ENCODE measurements at regions not wholly inside any gene's neighbourhood (a gene's known extent, or its start where the extent isn't known, plus 50 kb on each side); places are given as distances from the start of the nearest gene placed in this dataset.

DNA sequence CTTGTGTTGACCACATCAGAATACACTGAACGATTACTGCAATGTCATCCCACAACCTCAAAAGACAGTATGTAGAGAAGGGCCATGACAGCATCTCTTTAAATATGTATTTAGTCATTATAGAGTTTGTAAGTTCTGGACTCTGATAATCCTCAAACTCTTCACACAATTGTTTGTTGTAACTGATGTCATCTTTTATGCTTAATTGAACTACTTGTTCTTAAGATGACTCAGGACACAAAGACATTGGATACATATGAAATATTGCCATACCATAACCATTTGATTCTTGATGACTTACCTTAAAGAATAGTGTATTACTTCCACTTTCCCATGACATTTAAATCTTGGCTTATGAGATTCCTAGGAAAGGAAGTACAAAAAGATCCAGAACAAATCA is 347.6 kb downstream of the KLF5 start:
- H3K4me2 ChIP-seq (ENCODE audit: low read length): no peak overlapping the region

DNA sequence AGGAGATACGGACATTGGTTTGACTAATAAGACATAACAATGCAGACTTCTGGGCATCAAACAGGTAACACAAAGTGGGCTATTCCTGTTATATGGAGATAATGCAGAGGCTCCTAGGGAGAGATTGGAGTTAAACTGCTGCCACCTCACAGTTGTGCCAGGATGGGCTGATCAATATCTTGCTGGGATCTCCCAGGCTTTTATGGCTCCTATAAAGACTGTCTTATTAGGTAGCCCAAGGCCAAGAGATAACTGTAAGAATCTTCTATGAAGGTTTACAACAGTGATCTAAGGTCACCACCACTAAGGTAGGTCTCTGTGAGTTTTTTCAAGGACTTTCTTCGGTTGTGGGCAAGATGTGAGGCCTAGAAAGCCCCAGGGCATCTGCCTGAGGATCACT is 345.8 kb downstream of the KLF5 start:
- no peak overlapping the region for H3K9ac ChIP-seq (ENCODE audit: low read length)
- no peaks in the 10 kb centered on the region for H3K36me3 ChIP-seq (ENCODE audit: insufficient read depth, low read length)
- H3K9me3 ChIP-seq (ENCODE audit: low read length): no peaks in the 10 kb centered on the region
- H3K4me3 ChIP-seq (ENCODE audit: low read length): no peak overlapping the region
- no peak overlapping the region for H2AFZ ChIP-seq (ENCODE audit: low read depth, low read length)
- H3K9me2 ChIP-seq (ENCODE audit: insufficient read depth, low read length): no peaks in the 10 kb centered on the region
- H3F3A ChIP-seq (ENCODE audit: insufficient read depth, low read length, poor library complexity, severe bottlenecking): no peaks in the 10 kb centered on the region
- TF ChIP-seq POLR2AphosphoS5 (IDR thresholded peaks at IDR 0.05) (no peak), RAD21 (conservative IDR thresholded peaks at IDR 0.05) (no peak), TAF1 (IDR thresholded peaks at IDR 0.05; ENCODE audit: low read depth) (no peak), EP300 (conservative IDR thresholded peaks at IDR 0.05; ENCODE audit: poor library complexity, severe bottlenecking) (no peak), EZH2 (IDR thresholded peaks at IDR 0.05; ENCODE audit: borderline replicate concordance, insufficient read depth, low read length, poor library complexity, severe bottlenecking) (no peak), SMC3 (conservative IDR thresholded peaks at IDR 0.05; ENCODE audit: poor library complexity) (no peak), MXI1 (conservative IDR thresholded peaks at IDR 0.05; ENCODE audit: poor library complexity, severe bottlenecking) (no peak)
- TF ChIP-seq, protein P1, sequence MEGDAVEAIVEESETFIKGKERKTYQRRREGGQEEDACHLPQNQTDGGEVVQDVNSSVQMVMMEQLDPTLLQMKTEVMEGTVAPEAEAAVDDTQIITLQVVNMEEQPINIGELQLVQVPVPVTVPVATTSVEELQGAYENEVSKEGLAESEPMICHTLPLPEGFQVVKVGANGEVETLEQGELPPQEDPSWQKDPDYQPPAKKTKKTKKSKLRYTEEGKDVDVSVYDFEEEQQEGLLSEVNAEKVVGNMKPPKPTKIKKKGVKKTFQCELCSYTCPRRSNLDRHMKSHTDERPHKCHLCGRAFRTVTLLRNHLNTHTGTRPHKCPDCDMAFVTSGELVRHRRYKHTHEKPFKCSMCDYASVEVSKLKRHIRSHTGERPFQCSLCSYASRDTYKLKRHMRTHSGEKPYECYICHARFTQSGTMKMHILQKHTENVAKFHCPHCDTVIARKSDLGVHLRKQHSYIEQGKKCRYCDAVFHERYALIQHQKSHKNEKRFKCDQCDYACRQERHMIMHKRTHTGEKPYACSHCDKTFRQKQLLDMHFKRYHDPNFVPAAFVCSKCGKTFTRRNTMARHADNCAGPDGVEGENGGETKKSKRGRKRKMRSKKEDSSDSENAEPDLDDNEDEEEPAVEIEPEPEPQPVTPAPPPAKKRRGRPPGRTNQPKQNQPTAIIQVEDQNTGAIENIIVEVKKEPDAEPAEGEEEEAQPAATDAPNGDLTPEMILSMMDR (IDR thresholded peaks at IDR 0.05; ENCODE audit: poor library complexity, severe bottlenecking): no peak
- TF ChIP-seq, protein P2, sequence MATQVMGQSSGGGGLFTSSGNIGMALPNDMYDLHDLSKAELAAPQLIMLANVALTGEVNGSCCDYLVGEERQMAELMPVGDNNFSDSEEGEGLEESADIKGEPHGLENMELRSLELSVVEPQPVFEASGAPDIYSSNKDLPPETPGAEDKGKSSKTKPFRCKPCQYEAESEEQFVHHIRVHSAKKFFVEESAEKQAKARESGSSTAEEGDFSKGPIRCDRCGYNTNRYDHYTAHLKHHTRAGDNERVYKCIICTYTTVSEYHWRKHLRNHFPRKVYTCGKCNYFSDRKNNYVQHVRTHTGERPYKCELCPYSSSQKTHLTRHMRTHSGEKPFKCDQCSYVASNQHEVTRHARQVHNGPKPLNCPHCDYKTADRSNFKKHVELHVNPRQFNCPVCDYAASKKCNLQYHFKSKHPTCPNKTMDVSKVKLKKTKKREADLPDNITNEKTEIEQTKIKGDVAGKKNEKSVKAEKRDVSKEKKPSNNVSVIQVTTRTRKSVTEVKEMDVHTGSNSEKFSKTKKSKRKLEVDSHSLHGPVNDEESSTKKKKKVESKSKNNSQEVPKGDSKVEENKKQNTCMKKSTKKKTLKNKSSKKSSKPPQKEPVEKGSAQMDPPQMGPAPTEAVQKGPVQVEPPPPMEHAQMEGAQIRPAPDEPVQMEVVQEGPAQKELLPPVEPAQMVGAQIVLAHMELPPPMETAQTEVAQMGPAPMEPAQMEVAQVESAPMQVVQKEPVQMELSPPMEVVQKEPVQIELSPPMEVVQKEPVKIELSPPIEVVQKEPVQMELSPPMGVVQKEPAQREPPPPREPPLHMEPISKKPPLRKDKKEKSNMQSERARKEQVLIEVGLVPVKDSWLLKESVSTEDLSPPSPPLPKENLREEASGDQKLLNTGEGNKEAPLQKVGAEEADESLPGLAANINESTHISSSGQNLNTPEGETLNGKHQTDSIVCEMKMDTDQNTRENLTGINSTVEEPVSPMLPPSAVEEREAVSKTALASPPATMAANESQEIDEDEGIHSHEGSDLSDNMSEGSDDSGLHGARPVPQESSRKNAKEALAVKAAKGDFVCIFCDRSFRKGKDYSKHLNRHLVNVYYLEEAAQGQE (IDR thresholded peaks at IDR 0.05; ENCODE audit: borderline replicate concordance): no peak
- no peak overlapping the region for H3K4me2 ChIP-seq (ENCODE audit: low read length)
- no peaks in the 10 kb centered on the region for H3K79me2 ChIP-seq (replicated peaks; ENCODE audit: insufficient read depth, low read length)
- no peak overlapping the region for H3K27ac ChIP-seq (ENCODE audit: low read length)
- H3K27me3 ChIP-seq (ENCODE audit: insufficient read depth, low read depth, low read length): no peaks in the 10 kb centered on the region
- no peaks in the 10 kb centered on the region for H4K20me1 ChIP-seq (ENCODE audit: insufficient read depth)

More for the DNA sequence above, 347.6 kb downstream of the KLF5 start:
- no peaks in the 10 kb centered on the region for H3K36me3 ChIP-seq (ENCODE audit: insufficient read depth, low read length)
- H3K27me3 ChIP-seq (ENCODE audit: insufficient read depth, low read depth, low read length): no peaks in the 10 kb centered on the region
- TF ChIP-seq, protein P1 (IDR thresholded peaks at IDR 0.05; ENCODE audit: poor library complexity, severe bottlenecking): no peak
- TF ChIP-seq EZH2 (IDR thresholded peaks at IDR 0.05; ENCODE audit: borderline replicate concordance, insufficient read depth, low read length, poor library complexity, severe bottlenecking) (no peak), TAF1 (IDR thresholded peaks at IDR 0.05; ENCODE audit: low read depth) (no peak), SMC3 (conservative IDR thresholded peaks at IDR 0.05; ENCODE audit: poor library complexity) (no peak), RAD21 (conservative IDR thresholded peaks at IDR 0.05) (no peak), POLR2AphosphoS5 (IDR thresholded peaks at IDR 0.05) (no peak), EP300 (conservative IDR thresholded peaks at IDR 0.05; ENCODE audit: poor library complexity, severe bottlenecking) (no peak), MXI1 (conservative IDR thresholded peaks at IDR 0.05; ENCODE audit: poor library complexity, severe bottlenecking) (no peak)
- TF ChIP-seq, protein P2 (IDR thresholded peaks at IDR 0.05; ENCODE audit: borderline replicate concordance): no peak
- no peak overlapping the region for H3K4me3 ChIP-seq (ENCODE audit: low read length)
- H3K9ac ChIP-seq (ENCODE audit: low read length): no peak overlapping the region
- no peak overlapping the region for H2AFZ ChIP-seq (ENCODE audit: low read depth, low read length)
- H4K20me1 ChIP-seq (ENCODE audit: insufficient read depth): no peaks in the 10 kb centered on the region
- no peaks in the 10 kb centered on the region for H3F3A ChIP-seq (ENCODE audit: insufficient read depth, low read length, poor library complexity, severe bottlenecking)
- no peak overlapping the region for H3K27ac ChIP-seq (ENCODE audit: low read length)
- no peaks in the 10 kb centered on the region for H3K79me2 ChIP-seq (replicated peaks; ENCODE audit: insufficient read depth, low read length)
- no peaks in the 10 kb centered on the region for H3K9me2 ChIP-seq (ENCODE audit: insufficient read depth, low read length)
- no peaks in the 10 kb centered on the region for H3K9me3 ChIP-seq (ENCODE audit: low read length)

All from neural cell (in vitro differentiated cells).